SK-N-SH (cell line): ENCODE measurements at regions not wholly inside any gene's neighbourhood (a gene's known extent, or its start where the extent isn't known, plus 50 kb on each side); places are given as distances from the start of the nearest gene placed in this dataset.

Experiments
- CTCF ChIA-PET: fragments of 300-600, 350-600 bp; formaldehyde crosslinking; extraction: SDS; loops from one replicate; lab custom pipeline; 2021; lab: Yijun Ruan, JAX
- POLR2A ChIA-PET: fragments of 350-600 bp; sonication (Branson Sonifier 250); formaldehyde crosslinking; extraction: SDS; loops from one replicate; lab custom pipeline; 2020; ENCODE audit warnings: antibody characterized with exemption, inconsistent platforms; lab: Yijun Ruan, JAX
- DNase-seq: peaks from one replicate; pipeline ENCODE4 v3.0.0; 2012
- H2AFZ ChIP-seq: fragments of 200-600 bp; sonication (generic); 2 replicates; pipeline ENCODE4 v1.8.1; 2016; ENCODE audit warnings: antibody characterized with exemption, mild to moderate bottlenecking, low read depth
- H3F3A ChIP-seq: fragments of 200-600 bp; sonication (generic); replicated peaks from 2 replicates; pipeline ENCODE3; 2016; ENCODE audit warnings: antibody characterized with exemption, mild to moderate bottlenecking; ENCODE audit not compliant: insufficient read depth
- H3K27ac ChIP-seq, 2 experiments: fragments of 200-500 bp in 1 of 2; fragments of 200-600 bp in 1 of 2; sonication (Bioruptor generic) in 1 of 2; sonication (generic), shearing (Covaris generic) in 1 of 2; 2 replicates each; pipeline versions ENCODE4 v1.5.1 to v1.6.1; 2014 to 2016; ENCODE audit warnings: low read depth in 2 of 2, inconsistent platforms in 1 of 2, low read length in 1 of 2, mild to moderate bottlenecking in 1 of 2, mixed read lengths in 1 of 2
- H3K27me3 ChIP-seq: fragments of 200-600 bp; sonication (generic), shearing (Covaris generic); 2 replicates; pipeline ENCODE4 v1.6.1; 2016; ENCODE audit warnings: mixed run types; ENCODE audit not compliant: insufficient read depth
- H3K36me3 ChIP-seq, 2 experiments: fragments of 200-500 bp in 1 of 2; fragments of 200-600 bp in 1 of 2; sonication (Bioruptor generic) in 1 of 2; sonication (generic) in 1 of 2; replicated peaks in 1 of 2; 2 replicates each; pipeline versions ENCODE3 to v1.5.1; 2014 to 2016; ENCODE audit warnings: low read length in 1 of 2, mild to moderate bottlenecking in 1 of 2; ENCODE audit not compliant: insufficient read depth in 2 of 2, control insufficient read depth in 1 of 2
- H3K4me1 ChIP-seq, 2 experiments: fragments of 200-500 bp in 1 of 2; fragments of 200-600 bp in 1 of 2; sonication (Bioruptor generic) in 1 of 2; sonication (generic), shearing (Covaris generic) in 1 of 2; 2 replicates each; pipeline versions ENCODE4 v1.5.1 to v1.6.1; 2014 to 2016; ENCODE audit warnings: low read depth in 1 of 2, low read length in 1 of 2, mixed run types in 1 of 2; ENCODE audit not compliant: insufficient read depth in 2 of 2, control insufficient read depth in 1 of 2
- H3K4me2 ChIP-seq: fragments of 200-600 bp; sonication (generic), shearing (Covaris generic); 2 replicates; pipeline ENCODE4 v1.6.1; 2017; ENCODE audit warnings: mixed run types
- H3K4me3 ChIP-seq, 2 experiments: fragments of 200-500 bp in 1 of 2; fragments of 200-600 bp in 1 of 2; sonication (Bioruptor generic) in 1 of 2; sonication (generic), shearing (Covaris generic) in 1 of 2; 2 replicates each; pipeline versions ENCODE4 v1.5.1 to v1.8.1; 2014 to 2016; ENCODE audit warnings: low read depth in 2 of 2, inconsistent platforms in 1 of 2, low read length in 1 of 2, mild to moderate bottlenecking in 1 of 2, mixed read lengths in 1 of 2, moderate library complexity in 1 of 2
- H3K79me2 ChIP-seq: fragments of 200-600 bp; sonication (generic); 2 replicates; pipeline ENCODE4 v1.8.1; 2017; ENCODE audit warnings: mild to moderate bottlenecking; ENCODE audit not compliant: insufficient read depth
- H3K9ac ChIP-seq: fragments of 200-600 bp; sonication (generic); 2 replicates; pipeline ENCODE4 v1.6.1; 2017; ENCODE audit warnings: mixed run types
- H3K9me2 ChIP-seq: fragments of 200-600 bp; sonication (generic); 2 replicates; pipeline ENCODE4 v1.6.1; 2017; ENCODE audit warnings: mixed run types
- H3K9me3 ChIP-seq: fragments of 200-600 bp; sonication (generic); 2 replicates; pipeline ENCODE4 v1.6.1; 2017; ENCODE audit warnings: mixed run types, mild to moderate bottlenecking, moderate library complexity
- H4K20me1 ChIP-seq: fragments of 200-600 bp; sonication (generic); 2 replicates; pipeline ENCODE4 v1.6.1; 2017; ENCODE audit warnings: mild to moderate bottlenecking, mixed run types; ENCODE audit not compliant: insufficient read depth
- CTCF ChIP-seq: fragments of 200-600 bp; sonication (generic); IDR thresholded peaks from 2 replicates; pipeline ENCODE4 v1.6.1; 2017; ENCODE audit warnings: antibody characterized with exemption, mild to moderate bottlenecking, moderate library complexity
- TEAD4 ChIP-seq: IDR thresholded peaks from 2 replicates; pipeline ENCODE4 v1.4.0; 2012; ENCODE audit warnings: mild to moderate bottlenecking, borderline replicate concordance; ENCODE audit not compliant: insufficient read depth
- WGBS: methylation state at CpG from one replicate; pipeline ENCODE4 v1.1.6; 2017; ENCODE audit warnings: low lambda C conversion rate; 5-methylcytosine and 5-hydroxymethylcytosine counted together
- TF ChIP-seq, protein P1 (sequence below): IDR thresholded peaks from 2 replicates; pipeline ENCODE4 v1.6.1; 2012; ENCODE audit warnings: mild to moderate bottlenecking, low read depth, low read length, moderate library complexity

- TF ChIP-seq TEAD4 = no peak
- no peak overlapping the region for H3K4me2 ChIP-seq
- no peaks in the 10 kb centered on the region for H3K9me2 ChIP-seq
- no peaks in the 10 kb centered on the region for H3K36me3 ChIP-seq
- no peak overlapping the region for H3K9ac ChIP-seq
- CTCF ChIA-PET = interaction anchor here (0.8 kb wide), 1 partner anchor 207 kb away, joined by 3 read pairs; no protein-coding TSS in a partner anchor
- no peaks in the 10 kb centered on the region for H3F3A ChIP-seq
- no peaks in the 10 kb centered on the region for H3K27me3 ChIP-seq
- H3K27ac ChIP-seq = no peak overlapping the region; a peak in 1 of 4 replicates
- WGBS = 62% methylated on average over 9 of the region's 10 CpGs
- no peaks in the 10 kb centered on the region for H4K20me1 ChIP-seq
- H2AFZ ChIP-seq = no peak overlapping the region
- H3K79me2 ChIP-seq = no peaks in the 10 kb centered on the region
- H3K4me1 ChIP-seq = peaks cover 0 to 37% of the 10 kb centered on the region in 2 experiments; a peak in 1 of 4 replicates
- no peak overlapping the region for H3K4me3 ChIP-seq
- no peaks in the 10 kb centered on the region for H3K9me3 ChIP-seq
- DNase-seq = no peak
- POLR2A ChIA-PET = interaction anchor here (0.8 kb wide), 1 partner anchor 93 kb away, joined by 4 read pairs; the partner anchor contains the start of gene PMEPA1
Measured at GRCh38 chr20:57803508-57804005, 93.7 kb upstream of the PMEPA1 start.

DNA sequence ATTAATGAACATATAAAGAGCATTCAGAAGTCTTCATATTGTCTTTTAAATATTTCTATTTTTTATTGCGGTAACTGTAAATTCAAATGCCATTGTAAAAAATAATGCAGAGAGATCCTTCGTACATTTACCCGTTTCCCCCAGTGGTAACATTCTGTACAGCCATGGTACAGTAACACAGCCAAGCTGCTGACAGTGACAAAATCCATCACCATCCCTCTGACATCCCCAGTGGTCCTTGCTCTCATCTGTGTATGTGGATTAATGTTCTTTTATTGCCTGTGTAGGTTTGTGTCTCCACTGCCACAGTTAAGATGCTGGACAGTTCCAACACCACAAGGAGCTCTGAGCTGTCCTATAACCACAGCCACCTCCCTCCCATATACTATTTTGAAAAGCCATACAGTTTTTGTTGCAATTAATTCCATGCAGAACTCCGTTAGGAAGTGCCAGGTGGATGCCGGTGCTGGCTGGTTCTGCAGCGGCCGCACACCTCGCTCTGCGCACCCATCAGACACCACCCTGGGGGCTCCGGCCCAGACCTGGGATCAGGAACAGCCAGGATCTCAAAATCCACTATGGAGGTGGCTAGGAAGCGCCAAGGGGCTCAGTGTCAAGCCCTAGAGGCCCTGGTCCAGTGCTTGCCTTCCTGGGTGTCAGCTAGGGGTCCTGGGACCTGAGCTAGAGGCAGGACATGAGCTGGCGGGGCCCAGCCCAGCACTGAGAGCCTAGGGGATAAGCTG is 93.1 kb upstream of the PMEPA1 start:
- H3K9me2 ChIP-seq = no peaks in the 10 kb centered on the region
- H3K27ac ChIP-seq = no peak overlapping the region; a peak in 1 of 4 replicates
- H3K4me2 ChIP-seq = no peak overlapping the region
- ChIA-PET CTCF (interaction anchor here (0.8 to 1.0 kb wide), 2 partner anchors 207 to 208 kb away, joined by 3 read pairs; no protein-coding TSS in a partner anchor), POLR2A (interaction anchor here (0.8 kb wide), 1 partner anchor 92 kb away, joined by 4 read pairs; the partner anchor contains the start of gene PMEPA1)
- H3F3A ChIP-seq = no peaks in the 10 kb centered on the region
- TF ChIP-seq, protein P1, sequence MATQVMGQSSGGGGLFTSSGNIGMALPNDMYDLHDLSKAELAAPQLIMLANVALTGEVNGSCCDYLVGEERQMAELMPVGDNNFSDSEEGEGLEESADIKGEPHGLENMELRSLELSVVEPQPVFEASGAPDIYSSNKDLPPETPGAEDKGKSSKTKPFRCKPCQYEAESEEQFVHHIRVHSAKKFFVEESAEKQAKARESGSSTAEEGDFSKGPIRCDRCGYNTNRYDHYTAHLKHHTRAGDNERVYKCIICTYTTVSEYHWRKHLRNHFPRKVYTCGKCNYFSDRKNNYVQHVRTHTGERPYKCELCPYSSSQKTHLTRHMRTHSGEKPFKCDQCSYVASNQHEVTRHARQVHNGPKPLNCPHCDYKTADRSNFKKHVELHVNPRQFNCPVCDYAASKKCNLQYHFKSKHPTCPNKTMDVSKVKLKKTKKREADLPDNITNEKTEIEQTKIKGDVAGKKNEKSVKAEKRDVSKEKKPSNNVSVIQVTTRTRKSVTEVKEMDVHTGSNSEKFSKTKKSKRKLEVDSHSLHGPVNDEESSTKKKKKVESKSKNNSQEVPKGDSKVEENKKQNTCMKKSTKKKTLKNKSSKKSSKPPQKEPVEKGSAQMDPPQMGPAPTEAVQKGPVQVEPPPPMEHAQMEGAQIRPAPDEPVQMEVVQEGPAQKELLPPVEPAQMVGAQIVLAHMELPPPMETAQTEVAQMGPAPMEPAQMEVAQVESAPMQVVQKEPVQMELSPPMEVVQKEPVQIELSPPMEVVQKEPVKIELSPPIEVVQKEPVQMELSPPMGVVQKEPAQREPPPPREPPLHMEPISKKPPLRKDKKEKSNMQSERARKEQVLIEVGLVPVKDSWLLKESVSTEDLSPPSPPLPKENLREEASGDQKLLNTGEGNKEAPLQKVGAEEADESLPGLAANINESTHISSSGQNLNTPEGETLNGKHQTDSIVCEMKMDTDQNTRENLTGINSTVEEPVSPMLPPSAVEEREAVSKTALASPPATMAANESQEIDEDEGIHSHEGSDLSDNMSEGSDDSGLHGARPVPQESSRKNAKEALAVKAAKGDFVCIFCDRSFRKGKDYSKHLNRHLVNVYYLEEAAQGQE = peak; percentile 80; the same call in 1 of the 2 replicates
- no peak for TF ChIP-seq CTCF
- no peaks in the 10 kb centered on the region for H4K20me1 ChIP-seq
- no peaks in the 10 kb centered on the region for H3K79me2 ChIP-seq
- no peaks in the 10 kb centered on the region for H3K27me3 ChIP-seq
- H3K36me3 ChIP-seq = no peaks in the 10 kb centered on the region
- 91% methylated on average over 10 of the region's 12 CpGs for WGBS
- no peaks in the 10 kb centered on the region for H3K9me3 ChIP-seq
- peaks cover 0 to 31% of the 10 kb centered on the region in 2 experiments; a peak in 1 of 4 replicates for H3K4me1 ChIP-seq
- no peak overlapping the region for H3K9ac ChIP-seq
- DNase-seq = peak; percentile 60
- H3K4me3 ChIP-seq = no peak overlapping the region
- H2AFZ ChIP-seq = no peak overlapping the region
